ENCODE measurements at regions not wholly inside any gene's neighbourhood (a gene's known extent, or its start where the extent isn't known, plus 50 kb on each side); places are given as distances from the start of the nearest gene placed in this dataset.
"Not testable (repeated sequence)": the region's sequence is repeated elsewhere in the genome, so short reads cannot be mapped to it uniquely, and the experiment has no call there.

DNA sequence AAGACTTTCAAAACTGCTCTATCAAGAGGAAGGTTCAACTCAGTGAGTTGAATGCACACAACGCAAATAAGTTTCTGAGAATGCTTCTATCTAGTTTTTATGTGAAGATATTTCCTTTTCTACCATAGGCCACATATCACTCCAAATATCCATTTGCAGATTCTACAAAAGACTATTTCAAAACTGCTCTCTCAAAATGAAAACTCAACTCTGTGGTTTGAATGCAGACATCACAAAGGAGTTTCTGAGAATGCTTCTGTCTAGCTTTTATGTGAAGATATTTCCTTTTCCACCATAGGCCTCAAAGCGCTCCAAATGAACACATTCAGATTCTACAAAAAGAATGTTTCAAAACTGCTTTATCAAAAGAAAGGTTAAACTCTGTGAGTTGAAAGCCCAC lies 1093.1 kb upstream of the DEFB115 start:
- DNase-seq, result not testable (repeated sequence)

DNA sequence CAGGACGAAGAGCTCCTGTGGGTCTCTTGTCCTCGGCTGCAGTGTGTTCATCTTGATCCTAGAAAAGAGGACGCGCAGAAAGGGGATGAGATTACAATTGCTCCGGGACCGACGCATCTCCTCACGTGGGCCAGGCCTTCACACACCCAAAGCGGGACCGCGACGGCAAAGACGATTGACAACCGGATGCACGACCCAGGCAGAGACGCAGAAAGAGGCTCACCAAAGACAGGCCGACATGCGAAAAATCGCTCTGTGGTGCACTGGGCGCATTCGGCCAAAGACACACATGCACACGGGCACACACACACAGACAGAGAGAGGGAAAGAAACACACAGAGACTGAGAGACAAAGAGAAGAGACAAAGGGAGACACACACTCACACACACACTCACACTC lies 1089.9 kb upstream of the DEFB115 start:
- no peak for DNase-seq

GRCh38 chr20:30168025-30168799 lies 1089.3 kb upstream of the DEFB115 start:
- no peak for DNase-seq

- DNase-seq, result no peak
Observed at GRCh38 chr20:30168800-30169138, 1088.7 kb upstream of the DEFB115 start.

DNA sequence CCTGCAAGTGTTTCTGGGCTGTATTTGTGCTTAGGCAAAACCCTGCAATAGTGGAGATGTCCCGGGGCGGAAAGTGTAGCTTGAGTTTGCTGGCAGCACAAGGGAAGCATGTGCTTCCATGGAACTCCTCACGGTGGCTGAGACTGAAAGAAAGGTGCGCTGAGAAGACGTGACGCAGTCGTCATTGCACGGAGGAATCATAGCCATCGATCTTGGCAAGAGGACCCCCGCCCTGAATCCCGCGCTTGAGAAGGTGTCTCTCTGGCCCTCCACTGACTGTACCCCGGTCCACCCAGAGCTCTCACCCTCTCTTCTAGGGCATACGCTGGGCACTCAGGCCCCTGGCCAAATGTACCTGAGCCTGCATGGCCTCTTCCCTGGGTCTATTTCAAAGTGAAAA lies 1081.8 kb upstream of the DEFB115 start:
- DNase-seq, result no peak

- DNase-seq, result not testable (repeated sequence)
Observed at GRCh38 chr20:30183124-30183523, 1074.3 kb upstream of the DEFB115 start.

- DNase-seq, result not testable (repeated sequence)
Observed at GRCh38 chr20:30191785-30192184, 1065.7 kb upstream of the DEFB115 start.

DNA sequence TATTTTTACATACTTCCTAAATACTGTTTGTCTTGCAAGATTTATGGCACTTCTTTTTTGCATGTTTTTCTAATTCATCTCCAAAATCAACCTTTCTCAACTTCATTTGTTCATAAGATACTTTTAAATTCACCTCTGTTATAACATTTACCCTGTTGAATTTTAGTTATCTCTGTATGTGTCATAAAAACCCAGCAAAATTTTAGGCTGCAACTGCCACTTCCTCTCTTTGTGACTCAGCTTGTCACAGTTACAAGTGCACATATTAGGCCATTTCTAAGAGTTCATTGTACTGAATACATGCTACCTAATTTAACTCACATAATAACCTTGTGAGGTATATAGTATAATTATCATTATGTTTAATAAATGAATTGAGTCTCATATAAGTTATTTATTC lies 1023.0 kb upstream of the DEFB115 start:
- not testable (repeated sequence) for DNase-seq

DNA sequence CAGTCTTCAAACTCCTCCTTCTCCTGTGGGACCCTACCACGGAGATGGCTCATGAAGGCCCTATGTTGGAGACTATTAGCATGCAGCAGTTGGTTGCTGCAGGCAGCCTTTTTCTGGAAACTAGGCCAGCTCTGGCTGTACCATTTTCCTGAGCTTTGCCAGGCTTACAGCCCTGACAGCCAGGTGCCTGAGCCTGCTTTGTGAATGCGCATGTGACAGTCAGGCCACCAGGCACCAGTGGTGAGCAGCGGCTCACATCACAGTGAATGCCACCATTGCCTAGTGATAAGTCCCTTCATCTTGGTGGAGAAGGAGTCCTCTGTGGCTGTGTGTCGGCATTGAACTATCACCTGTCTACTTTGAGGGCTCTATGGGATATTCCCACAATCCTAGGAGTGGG lies 982.4 kb upstream of the DEFB115 start:
- not testable (repeated sequence) for DNase-seq

DNA sequence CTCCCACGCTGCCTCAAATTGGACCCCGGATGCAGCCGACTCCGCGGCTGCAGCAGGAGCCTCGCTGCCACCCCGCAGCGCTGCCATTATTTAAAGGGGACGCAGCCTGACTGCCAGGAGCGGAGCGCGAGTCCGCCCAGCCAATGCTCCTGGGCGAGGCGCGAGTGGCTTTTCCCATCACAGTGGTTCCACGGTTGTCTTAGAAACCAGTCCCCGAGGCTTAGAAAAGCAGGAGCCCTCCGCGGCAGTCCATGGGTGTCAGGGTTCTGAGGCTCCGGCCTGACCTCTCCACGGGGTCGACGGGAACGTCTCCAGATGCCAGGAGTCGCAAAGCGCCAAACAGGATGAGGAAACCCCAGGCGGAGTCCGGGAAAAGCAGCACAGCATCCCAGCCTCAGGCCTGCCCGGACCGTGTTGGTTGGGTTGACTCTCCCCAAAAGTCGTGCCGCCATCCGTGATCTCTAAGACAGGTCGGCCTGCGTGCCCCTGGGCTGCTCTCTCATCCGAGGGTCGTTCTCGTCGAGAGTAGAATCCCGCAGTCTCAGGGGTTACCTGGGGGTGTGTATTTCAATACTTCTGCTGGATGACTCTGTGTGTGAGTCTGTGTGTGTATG lies 975.8 kb upstream of the DEFB115 start:
- no peak for DNase-seq

DNA sequence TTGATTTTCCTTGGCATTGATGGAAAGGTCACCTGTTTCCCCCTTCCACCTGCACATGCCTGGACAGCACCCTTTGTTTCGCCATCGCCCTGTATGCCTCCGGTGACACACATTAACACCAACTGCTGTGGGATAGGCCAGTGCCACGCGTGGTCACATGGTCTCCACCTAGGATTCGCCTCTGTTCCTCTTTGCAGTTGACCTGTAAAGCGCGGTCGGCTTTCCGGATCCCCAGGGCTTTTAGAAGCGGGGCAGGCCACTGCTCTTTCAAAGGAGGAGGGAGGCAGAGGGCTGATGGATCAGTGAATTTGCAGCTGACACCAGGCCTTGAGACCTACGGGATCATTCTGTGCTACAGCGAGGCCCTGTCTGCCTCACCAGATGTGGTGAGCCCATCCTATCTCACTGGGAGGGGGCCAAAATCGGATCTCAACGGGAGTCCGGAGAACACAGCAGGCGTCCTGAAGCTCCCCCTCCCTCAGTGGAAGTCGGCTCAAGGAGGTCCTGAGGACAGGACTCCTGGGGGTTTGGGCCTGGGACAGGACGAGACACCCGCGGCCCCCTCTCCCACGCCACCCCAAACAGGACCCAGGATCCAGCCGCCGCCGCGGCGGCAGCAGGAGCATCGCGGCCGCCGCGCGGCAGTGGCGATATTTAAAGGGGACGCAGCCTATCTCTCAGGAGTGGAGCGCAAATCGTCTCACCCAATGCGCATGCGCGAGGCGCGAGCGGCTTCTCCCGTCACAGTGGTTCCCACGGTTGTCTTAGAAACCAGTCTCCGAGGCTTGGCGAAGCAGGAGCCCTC lies 973.8 kb upstream of the DEFB115 start:
- not testable (repeated sequence) for DNase-seq

DNA sequence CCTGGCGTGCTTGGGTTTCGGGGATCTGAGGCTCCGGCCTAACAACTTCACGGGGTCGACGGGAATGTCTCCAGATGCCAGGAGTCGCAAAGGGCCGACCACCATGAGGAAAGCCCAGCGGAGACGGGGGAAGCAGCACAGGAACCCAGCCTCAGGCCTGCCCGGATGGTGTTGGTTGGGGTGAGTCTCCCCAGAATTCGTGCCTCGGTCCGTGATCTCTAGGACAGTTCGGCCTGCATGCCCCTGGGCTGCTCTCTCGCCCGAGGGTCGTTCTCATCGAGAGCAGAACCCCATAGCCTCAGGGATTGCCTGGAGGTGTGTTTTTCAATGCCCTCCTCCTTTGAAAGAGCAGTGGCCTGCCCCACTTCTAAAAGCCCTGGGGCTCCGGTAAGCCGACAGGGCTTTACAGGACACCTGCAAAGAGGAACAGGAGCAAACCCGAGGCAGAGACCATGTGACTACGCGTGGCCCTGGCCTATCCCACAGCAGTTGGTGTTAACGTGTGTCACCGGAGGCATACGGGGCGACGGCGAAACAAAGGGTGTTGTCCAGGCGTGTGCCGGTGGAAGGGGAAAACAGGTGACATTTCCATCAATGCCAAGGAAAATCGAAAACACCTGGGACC lies 973.1 kb upstream of the DEFB115 start:
- no peak for DNase-seq

- no peak for DNase-seq
Observed at GRCh38 chr20:30285677-30286076, 971.8 kb upstream of the DEFB115 start.

DNA sequence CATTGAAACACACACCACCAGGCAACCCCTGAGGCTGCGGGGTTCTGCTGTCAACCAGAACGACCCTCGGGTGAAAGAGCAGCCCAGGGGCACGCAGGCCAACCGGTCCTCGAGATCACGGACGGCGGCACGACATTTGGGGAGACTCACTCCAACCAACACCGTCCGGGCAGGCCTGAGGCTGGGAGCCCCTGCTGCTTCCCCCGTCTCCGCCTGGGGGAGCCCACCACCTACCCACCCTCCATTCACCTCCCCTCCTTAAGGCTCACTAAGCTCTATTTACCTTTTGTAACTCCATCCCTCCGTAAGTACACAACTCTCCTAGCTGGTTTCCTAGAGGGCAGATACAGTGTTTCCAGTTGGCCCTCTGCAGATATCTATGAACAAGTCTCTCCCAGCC lies 971.3 kb upstream of the DEFB115 start:
- no peak for DNase-seq

DNA sequence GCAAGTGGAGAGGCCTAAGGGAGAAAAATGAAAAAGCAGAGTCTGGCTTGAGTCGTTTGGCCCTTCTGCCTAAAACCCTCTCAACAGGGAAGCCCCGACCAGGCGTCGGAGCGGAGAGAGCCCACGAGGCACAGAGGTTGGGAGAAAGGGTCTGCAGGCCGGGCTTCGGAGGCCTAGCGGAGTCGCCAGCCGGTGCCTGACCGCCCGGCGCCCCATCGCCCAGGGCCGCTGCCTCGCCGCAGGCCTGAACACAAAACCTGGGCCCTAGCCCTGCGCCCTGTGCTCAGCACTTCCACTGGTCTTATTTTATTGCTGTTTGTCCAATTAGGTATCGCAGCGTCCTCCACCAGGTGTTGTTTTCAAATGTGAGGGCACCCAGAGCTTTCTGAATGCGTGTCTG lies 970.0 kb upstream of the DEFB115 start:
- not testable (repeated sequence) for DNase-seq

GRCh38 chr20:30288346-30288745 lies 969.1 kb upstream of the DEFB115 start:
- DNase-seq, result no peak

DNA sequence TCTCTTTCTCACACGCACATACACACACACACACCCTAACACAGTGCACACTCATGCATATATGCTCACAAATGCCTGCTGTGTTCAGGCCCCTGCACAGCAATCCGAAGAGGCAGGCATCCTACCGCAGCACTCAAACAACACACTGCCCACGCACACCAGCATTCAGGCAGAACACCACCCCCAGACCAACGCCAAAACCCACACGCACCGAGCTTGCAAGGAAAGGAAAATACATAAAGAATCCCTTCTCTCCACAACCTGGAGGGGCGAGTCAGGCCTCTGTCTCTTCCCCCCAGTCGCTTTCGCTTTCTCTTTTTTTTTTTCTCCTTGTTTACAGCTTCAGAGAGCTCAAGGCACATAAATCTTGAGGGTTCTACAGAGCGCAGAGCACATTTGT lies 968.4 kb upstream of the DEFB115 start:
- not testable (repeated sequence) for DNase-seq

GRCh38 chr20:30289711-30290141 lies 967.7 kb upstream of the DEFB115 start:
- not testable (repeated sequence) for DNase-seq

GRCh38 chr20:30290361-30291063 lies 967.0 kb upstream of the DEFB115 start:
- not testable (repeated sequence) for DNase-seq

- DNase-seq, result not testable (repeated sequence)
Observed at GRCh38 chr20:30291064-30291379, 966.4 kb upstream of the DEFB115 start.

- DNase-seq, result not testable (repeated sequence)
Observed at GRCh38 chr20:30291686-30292085, 965.8 kb upstream of the DEFB115 start.

GRCh38 chr20:30295396-30295795 lies 962.1 kb upstream of the DEFB115 start:
- not testable (repeated sequence) for DNase-seq

DNA sequence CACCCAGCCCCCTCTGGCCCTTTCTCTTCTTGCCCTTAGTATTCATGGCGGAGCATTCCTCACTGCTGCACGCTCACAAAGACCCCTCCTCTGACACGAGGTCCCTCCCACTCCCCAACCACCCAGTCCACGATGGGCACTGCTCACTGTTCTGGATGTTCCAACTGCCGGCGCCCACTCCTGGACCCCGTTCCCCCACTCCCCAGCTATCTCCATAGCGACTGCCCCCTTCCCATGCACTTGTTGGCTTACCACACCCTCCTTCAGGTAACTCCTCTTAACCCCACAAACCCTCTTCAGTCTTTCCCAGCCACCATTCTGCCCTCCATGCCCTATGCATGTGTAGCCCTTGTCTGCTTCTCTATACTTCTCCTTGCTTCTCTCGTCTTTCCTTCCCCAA lies 961.5 kb upstream of the DEFB115 start:
- not testable (repeated sequence) for DNase-seq

Measured in NCI-H1417 treated with DMSO at 0.1 percent for 48 hours (cell line).